Suprapubic skin (tissue), 3 donors: ENCODE measurements at regions not wholly inside any gene's neighbourhood (a gene's known extent, or its start where the extent isn't known, plus 50 kb on each side); places are given as distances from the start of the nearest gene placed in this dataset.

Source experiments
- EP300 ChIP-seq: sonication (generic); formaldehyde crosslinking; IDR thresholded peaks from one replicate; pipeline ENCODE4 v1.6.1; 2017; ENCODE audit warnings: antibody characterized with exemption
- POLR2A ChIP-seq, 2 donors: fragments of 450-650 bp; IDR thresholded peaks; one replicate each; pipeline ENCODE4 v1.6.1; 2017; ENCODE audit warnings: antibody characterized with exemption in 2 of 2, mild to moderate bottlenecking in 2 of 2, moderate library complexity in 2 of 2
- TF ChIP-seq, protein P1 (sequence below), 2 donors: fragments of 200-600 bp in 1 of 2; fragments of 450-650 bp in 1 of 2; sonication (generic) in 1 of 2; IDR thresholded peaks; one replicate each; pipeline ENCODE4 v1.5.1; 2016 to 2019; ENCODE audit warnings: antibody characterized with exemption in 2 of 2, mild to moderate bottlenecking in 1 of 2, moderate library complexity in 1 of 2

- TF ChIP-seq, protein P1, sequence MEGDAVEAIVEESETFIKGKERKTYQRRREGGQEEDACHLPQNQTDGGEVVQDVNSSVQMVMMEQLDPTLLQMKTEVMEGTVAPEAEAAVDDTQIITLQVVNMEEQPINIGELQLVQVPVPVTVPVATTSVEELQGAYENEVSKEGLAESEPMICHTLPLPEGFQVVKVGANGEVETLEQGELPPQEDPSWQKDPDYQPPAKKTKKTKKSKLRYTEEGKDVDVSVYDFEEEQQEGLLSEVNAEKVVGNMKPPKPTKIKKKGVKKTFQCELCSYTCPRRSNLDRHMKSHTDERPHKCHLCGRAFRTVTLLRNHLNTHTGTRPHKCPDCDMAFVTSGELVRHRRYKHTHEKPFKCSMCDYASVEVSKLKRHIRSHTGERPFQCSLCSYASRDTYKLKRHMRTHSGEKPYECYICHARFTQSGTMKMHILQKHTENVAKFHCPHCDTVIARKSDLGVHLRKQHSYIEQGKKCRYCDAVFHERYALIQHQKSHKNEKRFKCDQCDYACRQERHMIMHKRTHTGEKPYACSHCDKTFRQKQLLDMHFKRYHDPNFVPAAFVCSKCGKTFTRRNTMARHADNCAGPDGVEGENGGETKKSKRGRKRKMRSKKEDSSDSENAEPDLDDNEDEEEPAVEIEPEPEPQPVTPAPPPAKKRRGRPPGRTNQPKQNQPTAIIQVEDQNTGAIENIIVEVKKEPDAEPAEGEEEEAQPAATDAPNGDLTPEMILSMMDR (IDR thresholded peaks at IDR 0.05) = no peak
- TF ChIP-seq POLR2A (IDR thresholded peaks at IDR 0.05) = no peak
- no peak for TF ChIP-seq EP300
Observed at GRCh38 chr2:107248932-107249331, 363.0 kb upstream of the ST6GAL2 start.
